Inflammatory macrophage treated with lipopolysaccharide for 1 hour (primary cell): ENCODE measurements at regions not wholly inside any gene's neighbourhood (a gene's known extent, or its start where the extent isn't known, plus 50 kb on each side); places are given as distances from the start of the nearest gene placed in this dataset.
A peak's percentile ranks its signal among the peaks of the same experiment; 100 is the strongest.

Source experiments
- DNase-seq, 2 donors: peaks; one replicate each; pipeline ENCODE4 v3.0.0-alpha.2; 2020 to 2022

GRCh38 chr18:24840051-24840450 lies 379.6 kb downstream of the HRH4 start:
- DNase-seq = no peak

- DNase-seq = no peak
Measured at GRCh38 chr18:24840640-24841039, 380.2 kb downstream of the HRH4 start.

- DNase-seq = no peak
Measured at GRCh38 chr18:24841536-24841935, 381.1 kb downstream of the HRH4 start.

- no peak for DNase-seq
Measured at GRCh38 chr18:24843123-24843522, 382.7 kb downstream of the HRH4 start.

- DNase-seq = peak; percentile 5 to 28
Measured at GRCh38 chr18:24846138-24846537, 385.7 kb downstream of the HRH4 start.

- DNase-seq = no peak
Measured at GRCh38 chr18:24850532-24850931, 390.1 kb downstream of the HRH4 start.

GRCh38 chr18:24853076-24853475 lies 392.6 kb downstream of the HRH4 start:
- DNase-seq = no peak

- DNase-seq = no peak
Measured at GRCh38 chr18:24860978-24861680, 400.7 kb downstream of the HRH4 start.

GRCh38 chr18:24862201-24862816 lies 401.9 kb downstream of the HRH4 start:
- DNase-seq = no peak

- no peak for DNase-seq
Measured at GRCh38 chr18:24868311-24868710, 407.9 kb downstream of the HRH4 start.

- no peak for DNase-seq
Measured at GRCh38 chr18:24868760-24869237, 408.4 kb downstream of the HRH4 start.

GRCh38 chr18:24869285-24869684 lies 408.8 kb downstream of the HRH4 start:
- no peak for DNase-seq

- no peak for DNase-seq
Measured at GRCh38 chr18:24875286-24875685, 414.8 kb downstream of the HRH4 start.

GRCh38 chr18:24875777-24876176 lies 415.3 kb downstream of the HRH4 start:
- DNase-seq = no peak

GRCh38 chr18:24876266-24876665 lies 415.8 kb downstream of the HRH4 start:
- DNase-seq = no peak

GRCh38 chr18:24877066-24877465 lies 416.6 kb downstream of the HRH4 start:
- no peak for DNase-seq

- DNase-seq = no peak
Measured at GRCh38 chr18:24877546-24877945, 417.1 kb downstream of the HRH4 start.

GRCh38 chr18:24878289-24878688 lies 417.9 kb downstream of the HRH4 start:
- no peak for DNase-seq

GRCh38 chr18:24885276-24885675 lies 424.8 kb downstream of the HRH4 start:
- no peak for DNase-seq

GRCh38 chr18:24894880-24895279 lies 434.4 kb downstream of the HRH4 start:
- no peak for DNase-seq

GRCh38 chr18:24897461-24897860 lies 437.0 kb downstream of the HRH4 start:
- DNase-seq = no peak

GRCh38 chr18:24910221-24910620 lies 441.7 kb downstream of the ZNF521 start:
- no peak for DNase-seq

- DNase-seq = no peak
Measured at GRCh38 chr18:24913507-24914170, 438.3 kb downstream of the ZNF521 start.

GRCh38 chr18:24914171-24914525 lies 437.8 kb downstream of the ZNF521 start:
- DNase-seq = no peak
